ENCODE measurements at regions not wholly inside any gene's neighbourhood (a gene's known extent, or its start where the extent isn't known, plus 50 kb on each side); places are given as distances from the start of the nearest gene placed in this dataset.

GRCh38 chr6:223763-224162 is 68.5 kb upstream of the DUSP22 start:
- ATAC-seq (ENCODE audit: low read depth): no peak
- H3K27ac Mint-ChIP-seq: no peak overlapping the region
- H3K4me3 Mint-ChIP-seq: no peak overlapping the region

GRCh38 chr6:224350-224749 is 67.9 kb upstream of the DUSP22 start:
- H3K4me1 Mint-ChIP-seq: peaks cover 83% of the 10 kb centered on the region
- CTCF ChIA-PET: interaction anchor here (1.3 kb wide), 1 partner anchor 8 kb away, joined by 4 read pairs; no protein-coding TSS in a partner anchor
- DNase-seq: no peak
- H3K9me3 Mint-ChIP-seq: no peaks in the 10 kb centered on the region
- TF ChIP-seq CTCF (IDR thresholded peaks at IDR 0.05): no peak
- H3K36me3 Mint-ChIP-seq (ENCODE audit: low read depth): no peaks in the 10 kb centered on the region
- intact Hi-C loops (cut with micrococcal nuclease): loop anchor here (10.0 kb wide), 1 partner anchor 490 kb away; no protein-coding TSS in a partner anchor
- ATAC-seq (ENCODE audit: low read depth): no peak
- no peak overlapping the region for H3K4me3 Mint-ChIP-seq
- no peaks in the 10 kb centered on the region for H3K27me3 Mint-ChIP-seq
- no peak overlapping the region for H3K27ac Mint-ChIP-seq
- POLR2A ChIA-PET: interaction anchor here (0.5 to 5.5 kb wide), 9 partner anchors 8 to 217 kb away, joined by 3 to 51 read pairs (median 7); partner anchors contain the start of genes DUSP22 and IRF4

More at GRCh38 chr6:223763-224162, 68.5 kb upstream of the DUSP22 start:
- Mint-ChIP-seq H3K36me3 (ENCODE audit: low read depth) (no peaks in the 10 kb centered on the region), H3K27me3 (no peaks in the 10 kb centered on the region), H3K4me1 (peaks cover 83% of the 10 kb centered on the region), H3K9me3 (no peaks in the 10 kb centered on the region)
- no peak for TF ChIP-seq CTCF (IDR thresholded peaks at IDR 0.05)
- ChIA-PET CTCF (interaction anchor here (1.3 kb wide), 1 partner anchor 35 kb away, joined by 5 read pairs; no protein-coding TSS in a partner anchor), POLR2A (interaction anchor here (0.6 to 5.5 kb wide), 7 partner anchors 7 to 490 kb away, joined by 4 to 51 read pairs (median 7); partner anchors contain the start of gene IRF4)
- intact Hi-C loops (cut with micrococcal nuclease): loop anchor here (10.0 kb wide), 1 partner anchor 491 kb away; no protein-coding TSS in a partner anchor
- DNase-seq: no peak

GRCh38 chr6:225121-225721 is 67.1 kb upstream of the DUSP22 start:
- peak; percentile 15 for ATAC-seq (ENCODE audit: low read depth)
- Mint-ChIP-seq H3K36me3 (ENCODE audit: low read depth) (no peaks in the 10 kb centered on the region), H3K4me3 (peak overlapping the region; percentile 53), H3K4me1 (peaks cover 81% of the 10 kb centered on the region), H3K9me3 (no peaks in the 10 kb centered on the region), H3K27ac (peak overlapping the region; percentile 65), H3K27me3 (no peaks in the 10 kb centered on the region)
- TF ChIP-seq CTCF (IDR thresholded peaks at IDR 0.05): no peak
- intact Hi-C loops (cut with micrococcal nuclease): loop anchor here (5.0 to 10.0 kb wide), 2 partner anchors 262 to 490 kb away; no protein-coding TSS in a partner anchor
- no peak for DNase-seq
- CTCF ChIA-PET: interaction anchor here (1.3 to 3.6 kb wide), 6 partner anchors 9 to 368 kb away, joined by 3 to 38 read pairs (median 18); partner anchors contain the start of gene IRF4
- POLR2A ChIA-PET: interaction anchor here (0.5 to 6.5 kb wide), 10 partner anchors 9 to 216 kb away, joined by 3 to 106 read pairs (median 31); partner anchors contain the start of genes DUSP22 and IRF4

GRCh38 chr6:225907-226306 is 66.4 kb upstream of the DUSP22 start:
- no peak for TF ChIP-seq CTCF (IDR thresholded peaks at IDR 0.05)
- Mint-ChIP-seq H3K36me3 (ENCODE audit: low read depth) (no peaks in the 10 kb centered on the region), H3K4me1 (peaks cover 80% of the 10 kb centered on the region), H3K27ac (peak overlapping the region; percentile 53), H3K4me3 (no peak overlapping the region), H3K9me3 (no peaks in the 10 kb centered on the region), H3K27me3 (no peaks in the 10 kb centered on the region)
- ChIA-PET CTCF (interaction anchor here (0.9 to 3.6 kb wide), 14 partner anchors 9 to 1171 kb away, joined by 3 to 38 read pairs (median 6); partner anchors contain the start of gene IRF4), POLR2A (interaction anchor here (0.9 to 6.5 kb wide), 9 partner anchors 9 to 178 kb away, joined by 3 to 106 read pairs (median 31); partner anchors contain the start of genes DUSP22 and IRF4)
- DNase-seq (no peak), ATAC-seq (ENCODE audit: low read depth) (no peak)
- intact Hi-C loops (cut with micrococcal nuclease): loop anchor here (2.0 to 10.0 kb wide), 4 partner anchors 111 to 1171 kb away; no protein-coding TSS in a partner anchor
